ENCODE measurements at regions not wholly inside any gene's neighbourhood (a gene's known extent, or its start where the extent isn't known, plus 50 kb on each side); places are given as distances from the start of the nearest gene placed in this dataset.
A peak's percentile ranks its signal among the peaks of the same experiment; 100 is the strongest.
"Not testable (repeated sequence)": the region's sequence is repeated elsewhere in the genome, so short reads cannot be mapped to it uniquely, and the experiment has no call there.

DNA sequence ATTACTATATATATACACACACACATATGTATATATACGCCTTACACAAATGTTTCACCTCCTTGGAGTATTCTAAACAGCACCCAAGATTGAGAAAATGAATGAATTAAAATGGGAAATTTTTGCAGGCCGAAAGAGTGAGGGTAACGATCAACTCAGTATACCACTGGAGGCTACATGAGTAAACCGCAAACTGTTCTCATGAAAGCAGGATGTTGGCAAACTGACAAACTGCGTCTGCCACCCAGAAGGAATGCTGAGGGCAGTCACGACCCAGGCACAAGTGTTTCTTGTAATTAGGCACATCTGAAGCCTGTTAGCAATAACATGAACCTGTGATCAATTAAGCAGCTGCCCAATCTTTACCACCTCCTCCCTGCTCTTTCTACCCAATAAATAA lies 666.5 kb downstream of the TDRD15 start:
- DNase-seq (ENCODE audit: low spot score): not testable (repeated sequence)

DNA sequence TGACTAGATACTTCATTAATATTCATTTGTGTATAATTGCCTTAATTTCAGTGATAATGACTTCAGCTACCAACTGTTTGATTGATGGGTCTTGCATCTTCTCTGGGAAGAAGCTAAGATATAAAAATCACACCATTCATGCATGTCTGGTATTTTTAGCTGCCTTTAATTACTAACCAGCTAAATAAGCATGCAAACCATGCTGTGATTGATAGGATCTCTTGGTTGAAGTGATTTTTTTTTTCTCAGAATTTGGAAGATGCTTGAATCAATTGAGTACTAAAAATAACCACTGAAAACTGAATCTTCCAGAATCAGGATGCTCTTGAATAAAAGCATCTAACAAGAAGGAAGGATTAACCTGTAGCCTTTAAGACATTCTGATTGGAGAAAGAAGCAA lies 668.8 kb downstream of the TDRD15 start:
- no peak for DNase-seq (ENCODE audit: low spot score)

DNA sequence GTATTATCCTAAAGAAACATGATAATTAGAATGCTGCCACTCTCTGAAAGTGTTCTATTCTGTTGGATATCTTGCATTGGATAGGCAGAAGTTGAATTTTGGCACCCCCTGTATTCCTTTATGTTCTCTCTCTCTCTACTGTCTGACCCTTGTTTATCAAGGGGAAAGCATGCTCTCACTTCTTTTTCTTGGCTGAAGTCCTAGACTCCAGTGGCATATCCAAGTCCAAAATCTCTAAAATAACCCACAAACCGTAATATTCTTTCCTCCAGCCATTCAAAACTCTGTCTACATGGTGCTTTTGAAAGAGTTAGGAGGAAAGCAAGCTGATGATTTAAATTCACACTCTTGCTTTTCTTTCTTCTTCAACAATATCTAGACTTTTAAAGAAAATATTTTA lies 669.7 kb downstream of the TDRD15 start:
- DNase-seq (ENCODE audit: low spot score): no peak

DNA sequence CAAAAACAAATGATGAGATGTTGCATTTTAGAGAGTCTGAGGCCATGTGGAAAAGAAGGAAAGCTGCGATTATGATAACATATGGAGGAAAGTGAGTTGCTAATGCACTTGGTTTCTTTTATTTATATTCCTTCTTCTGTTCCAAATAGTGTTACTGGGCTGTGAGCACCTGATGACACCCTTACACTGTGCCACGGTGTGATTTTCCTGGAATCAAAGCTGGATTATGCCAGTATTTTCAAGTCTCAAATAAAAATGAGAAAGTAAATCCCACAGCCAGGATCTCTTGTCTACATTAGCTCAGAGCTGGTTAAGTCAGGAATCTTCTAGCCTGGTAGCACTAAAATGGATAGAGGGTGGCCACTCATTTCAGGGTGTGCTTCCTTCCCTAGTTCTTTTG lies 670.8 kb downstream of the TDRD15 start:
- DNase-seq (ENCODE audit: low spot score): no peak

DNA sequence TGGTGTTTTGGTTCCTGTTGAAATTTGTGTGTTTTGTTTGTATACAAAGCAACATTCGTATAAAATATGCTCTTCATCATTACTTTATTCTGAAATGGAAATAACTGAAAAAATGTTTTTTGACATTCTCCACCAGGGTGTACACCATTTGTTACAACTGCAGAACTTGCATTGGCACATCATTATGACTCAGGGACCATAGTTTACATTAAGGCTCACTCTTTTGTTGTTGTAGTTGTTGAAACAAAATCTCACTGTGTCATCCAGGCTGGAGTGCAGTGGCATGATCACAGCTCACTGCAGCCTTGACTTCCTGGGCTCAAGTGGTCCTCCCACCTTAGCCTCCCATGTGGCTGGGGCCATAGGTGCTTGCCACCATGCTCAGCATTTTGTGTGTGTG lies 676.6 kb downstream of the TDRD15 start:
- DNase-seq (ENCODE audit: low spot score): no peak

DNA sequence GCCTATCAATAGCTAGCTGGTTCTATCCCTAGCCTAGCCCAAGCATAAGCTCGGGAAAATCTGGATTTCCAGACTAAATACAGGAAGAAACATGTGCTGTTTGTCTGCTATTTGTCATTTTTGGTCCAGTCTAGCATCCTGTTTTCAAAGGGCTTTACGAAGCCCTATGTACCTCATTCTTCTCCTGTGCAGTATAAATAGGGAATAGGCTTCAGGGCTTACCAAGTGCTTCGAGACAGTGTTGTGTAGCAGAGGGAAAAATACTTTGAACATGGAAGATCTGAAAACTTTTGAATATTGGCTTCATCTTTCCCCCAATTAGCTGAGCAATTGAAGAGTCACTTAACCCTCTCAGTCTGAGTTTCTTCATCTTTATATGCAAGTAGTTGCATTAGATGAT lies 679.8 kb downstream of the TDRD15 start:
- DNase-seq (ENCODE audit: low spot score): no peak

DNA sequence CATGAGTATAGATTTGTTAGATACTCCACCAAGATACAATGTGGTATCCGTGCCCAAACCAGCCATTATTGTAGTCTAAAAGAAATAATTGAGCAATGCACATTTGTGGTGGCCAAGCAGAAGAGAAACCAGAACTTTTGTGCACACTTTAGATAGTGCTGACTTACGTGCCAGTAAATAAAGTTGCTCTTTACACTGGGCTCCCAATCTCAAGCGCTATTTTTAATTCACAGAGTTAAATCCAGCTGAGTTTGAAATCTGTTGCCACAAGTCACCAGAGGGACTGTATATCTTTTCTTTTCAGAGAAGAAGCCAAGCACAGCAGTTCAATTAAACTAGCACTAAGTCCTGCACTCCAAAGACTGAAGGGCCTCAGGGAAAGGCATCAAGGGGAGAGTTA lies 680.4 kb downstream of the TDRD15 start:
- no peak for DNase-seq (ENCODE audit: low spot score)

DNA sequence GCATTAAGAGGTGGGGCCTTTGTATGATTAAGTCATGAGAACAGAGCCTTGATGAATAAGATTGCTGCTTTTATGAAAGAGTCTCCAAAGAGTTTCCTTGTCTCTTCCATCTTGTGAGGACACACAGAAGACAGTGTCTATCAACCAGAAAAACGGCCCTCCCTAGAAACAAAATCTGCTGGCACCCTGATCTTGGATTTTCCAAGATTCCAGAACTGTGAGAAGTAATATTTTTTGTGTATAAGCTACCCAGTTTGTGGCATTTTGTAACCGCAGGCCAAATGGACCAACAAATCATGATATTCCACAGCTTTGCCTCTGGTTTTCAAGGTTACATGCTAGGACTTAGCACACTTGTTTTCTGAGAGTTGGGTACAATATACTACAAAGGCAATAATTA lies 687.8 kb downstream of the TDRD15 start:
- DNase-seq (ENCODE audit: low spot score): no peak

DNA sequence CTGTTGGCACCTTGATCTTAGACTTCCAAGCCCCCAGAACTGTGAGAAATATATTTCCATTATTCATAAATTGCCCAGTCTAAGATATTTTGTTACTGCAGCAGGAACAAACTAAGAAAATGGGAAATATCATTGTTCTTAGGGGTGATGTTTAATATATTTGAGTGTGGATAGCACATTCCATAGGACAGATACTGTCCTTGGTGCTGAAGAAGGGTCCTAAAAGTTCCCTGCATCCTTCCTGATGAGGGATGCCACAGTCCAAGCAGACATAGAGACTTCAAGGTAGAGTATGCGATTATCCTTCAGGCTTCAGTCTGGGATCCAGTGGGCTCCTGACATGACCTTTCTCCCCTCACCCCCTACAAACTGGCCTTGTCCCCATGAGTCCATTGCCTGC lies 689.0 kb downstream of the TDRD15 start:
- no peak for DNase-seq (ENCODE audit: low spot score)

DNA sequence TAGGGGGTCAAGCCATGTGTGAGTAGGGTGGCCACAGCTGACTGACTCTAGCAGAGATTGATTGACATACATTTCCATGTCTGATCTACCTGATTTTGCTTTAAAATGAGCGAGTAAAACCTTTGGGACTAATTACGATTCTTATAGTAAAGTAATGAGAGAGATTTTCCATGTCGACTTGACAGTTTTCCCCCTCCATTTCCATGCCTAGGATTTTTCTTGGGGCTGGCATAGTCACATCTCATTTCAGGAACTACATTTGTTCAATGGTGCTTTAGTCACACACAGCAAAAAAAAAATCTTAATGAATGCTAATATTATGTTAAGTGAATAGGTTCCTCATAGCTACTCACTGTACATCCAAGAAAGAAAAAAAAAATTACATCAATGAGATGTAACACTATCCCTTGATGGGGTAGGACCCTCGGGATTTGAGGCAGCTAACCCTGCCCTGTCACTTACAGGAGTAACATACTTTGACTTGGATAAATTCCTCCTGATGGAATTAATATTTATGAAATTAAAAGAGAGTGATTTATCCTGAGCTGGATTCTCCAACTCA lies 690.9 kb downstream of the TDRD15 start:
- DNase-seq (ENCODE audit: low spot score): no peak

DNA sequence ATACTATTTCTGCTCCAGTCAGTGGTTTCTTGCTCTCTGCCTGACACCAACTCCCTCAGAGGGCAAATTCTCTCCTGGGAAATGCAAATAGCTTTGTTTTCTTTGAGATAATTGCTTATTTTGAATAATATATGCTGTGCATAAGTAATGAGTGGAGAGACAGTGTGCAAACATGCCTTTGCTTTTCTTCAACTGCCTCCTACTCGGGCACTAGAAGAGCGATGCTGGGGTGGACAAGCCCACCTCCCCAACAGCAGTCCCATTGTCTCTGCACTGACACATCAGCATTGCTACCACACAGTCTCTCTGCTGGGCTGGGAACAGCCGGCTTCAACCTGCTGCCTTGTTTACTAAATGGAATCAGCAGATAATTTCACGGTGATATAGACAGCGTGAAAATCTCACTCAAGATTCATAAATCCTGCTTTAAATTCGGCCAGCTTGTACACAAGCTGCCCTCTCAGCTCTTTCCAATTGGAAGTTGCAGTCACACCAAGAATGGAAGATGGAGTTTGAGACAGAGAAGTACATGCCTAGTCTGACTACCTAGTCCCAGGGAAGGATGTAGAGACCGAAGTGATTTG lies 694.5 kb downstream of the TDRD15 start:
- DNase-seq (ENCODE audit: low spot score): no peak

DNA sequence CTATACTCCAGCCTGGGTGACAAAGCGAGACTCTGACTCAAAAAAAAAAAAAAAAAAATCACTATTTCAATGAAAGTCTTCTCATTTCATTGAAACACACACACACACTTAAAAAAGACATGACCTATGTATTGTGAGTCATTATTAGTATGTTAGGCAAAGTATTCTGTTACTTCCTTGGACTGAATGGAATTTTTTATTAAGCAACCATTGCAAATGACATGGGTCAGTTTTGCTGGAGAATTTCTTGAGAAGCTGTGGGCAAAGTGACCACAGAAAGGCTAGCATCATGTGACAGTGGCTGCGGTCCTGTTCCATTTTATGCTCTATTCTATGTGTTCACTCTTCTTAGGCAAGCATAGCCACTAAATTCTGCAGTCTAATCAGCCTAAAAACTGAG lies 695.7 kb downstream of the TDRD15 start:
- peak; percentile 20 for DNase-seq (ENCODE audit: low spot score)

DNA sequence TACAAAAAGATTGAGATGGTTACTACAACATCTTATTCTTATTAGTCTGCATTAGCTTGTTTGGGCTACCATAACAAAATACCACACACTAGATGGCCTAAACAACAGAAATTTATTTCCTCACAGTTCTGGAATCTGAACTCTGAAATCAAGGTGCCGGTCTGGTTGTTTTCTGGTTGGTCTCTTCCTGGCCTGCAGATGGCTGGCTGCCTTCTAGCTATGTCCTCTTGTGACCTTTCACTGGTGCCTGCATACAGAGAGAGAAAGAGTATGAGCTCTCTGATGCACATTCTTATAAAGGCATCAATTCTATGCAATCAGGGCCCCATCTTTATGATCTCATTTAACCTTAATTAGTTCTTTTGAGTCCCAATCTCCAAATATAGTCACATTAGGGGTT lies 696.5 kb downstream of the TDRD15 start:
- DNase-seq (ENCODE audit: low spot score): peak; percentile 14

DNA sequence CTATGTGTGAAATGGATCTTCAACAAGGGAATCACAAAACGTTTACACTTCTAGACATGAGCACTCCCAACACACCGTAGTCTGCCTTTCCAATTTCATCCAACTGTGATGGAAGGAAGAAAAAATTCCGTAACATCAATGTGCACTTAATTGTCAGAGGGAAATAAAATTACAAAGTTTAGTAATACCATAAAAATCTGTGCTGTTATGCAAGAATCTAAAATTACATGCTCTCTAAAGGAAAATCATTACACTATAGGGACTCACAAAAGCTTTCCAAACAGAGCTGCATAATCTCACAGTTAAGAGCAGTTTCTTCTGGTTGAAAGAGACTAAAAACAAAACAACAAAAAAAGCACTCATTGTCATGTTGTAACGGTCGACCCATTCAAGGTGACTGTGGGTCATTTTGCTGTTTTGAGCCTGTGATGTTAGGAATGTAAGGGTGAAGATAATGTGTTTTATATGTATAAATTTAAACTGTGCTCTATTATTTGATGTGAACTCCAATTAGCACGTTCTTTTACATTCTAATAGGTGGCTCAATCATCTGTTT lies 698.0 kb downstream of the TDRD15 start:
- DNase-seq (ENCODE audit: low spot score): no peak

DNA sequence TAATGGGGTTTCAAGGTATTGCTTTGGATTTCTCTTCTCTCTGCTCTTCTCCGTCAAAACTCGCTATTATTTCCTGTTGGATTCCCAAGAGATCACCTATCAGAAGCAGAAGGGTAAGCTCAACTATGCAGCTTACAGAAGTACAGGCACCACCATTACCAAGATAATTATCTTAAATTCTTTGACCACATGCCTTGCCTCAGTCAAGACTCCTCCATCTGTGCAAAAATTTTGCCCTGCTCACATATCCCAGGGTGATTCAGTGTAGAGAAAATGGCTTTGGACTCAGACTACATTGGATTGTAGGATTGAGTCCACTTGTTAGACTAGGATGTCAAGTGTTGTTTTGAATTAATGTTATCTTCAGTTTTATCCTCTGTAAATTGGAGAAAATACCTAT lies 698.7 kb downstream of the TDRD15 start:
- no peak for DNase-seq (ENCODE audit: low spot score)

DNA sequence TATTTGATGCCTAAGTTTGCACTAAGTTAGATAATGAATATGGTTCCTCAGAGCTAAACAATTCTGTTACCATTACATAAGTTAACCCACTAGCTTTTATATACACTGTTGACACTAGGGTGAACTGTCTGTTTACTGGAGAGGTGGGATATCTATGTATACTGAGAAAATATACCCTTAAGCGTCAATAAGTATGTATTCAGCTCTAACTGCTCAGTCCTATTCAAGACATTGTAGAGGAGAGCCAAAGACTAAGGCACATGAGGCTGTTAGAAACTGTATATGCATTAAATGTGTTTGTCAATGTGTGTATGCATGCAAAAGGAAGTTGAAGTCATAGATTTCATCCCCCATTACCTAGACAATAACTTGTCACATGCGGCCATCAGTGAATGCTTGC lies 710.0 kb downstream of the TDRD15 start:
- no peak for DNase-seq (ENCODE audit: low spot score)

DNA sequence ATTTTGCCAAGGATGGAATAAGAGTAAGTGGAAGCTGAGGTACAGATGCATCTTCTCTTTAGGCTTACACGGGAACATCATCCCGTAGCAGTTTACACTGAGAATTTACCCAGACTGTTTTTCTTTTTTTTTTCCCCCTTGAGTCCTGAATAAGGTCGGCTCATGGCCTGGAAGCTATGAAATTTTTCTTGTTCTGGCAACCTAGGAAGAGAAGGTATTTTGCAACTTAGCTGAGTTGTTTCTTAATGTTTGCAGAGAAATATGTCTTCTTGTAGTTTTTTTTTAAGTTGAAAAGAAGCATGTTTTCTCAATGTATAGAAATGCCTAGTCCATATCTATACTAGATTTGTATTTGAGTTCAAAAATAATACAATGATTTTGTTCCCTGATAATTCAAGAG lies 712.5 kb downstream of the TDRD15 start:
- no peak for DNase-seq (ENCODE audit: low spot score)

DNA sequence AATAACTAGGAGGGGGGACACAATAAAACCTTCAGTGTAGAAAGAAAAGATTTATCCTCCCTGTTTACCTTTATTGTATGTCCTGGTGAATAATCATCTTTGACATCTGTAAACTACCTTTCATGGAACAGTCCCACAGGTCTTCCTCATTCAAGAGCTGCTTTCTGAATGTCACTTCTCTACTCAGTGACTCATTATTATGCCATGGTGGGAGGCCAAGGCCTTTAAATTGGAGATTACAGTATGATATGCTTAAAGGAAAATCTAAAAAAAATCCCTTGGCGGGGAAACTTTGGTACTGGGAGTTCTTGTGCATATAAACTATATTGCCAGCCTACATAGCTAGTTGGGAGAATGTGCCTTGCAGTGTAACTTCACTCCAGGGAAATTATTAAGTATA lies 713.0 kb downstream of the TDRD15 start:
- no peak for DNase-seq (ENCODE audit: low spot score)

DNA sequence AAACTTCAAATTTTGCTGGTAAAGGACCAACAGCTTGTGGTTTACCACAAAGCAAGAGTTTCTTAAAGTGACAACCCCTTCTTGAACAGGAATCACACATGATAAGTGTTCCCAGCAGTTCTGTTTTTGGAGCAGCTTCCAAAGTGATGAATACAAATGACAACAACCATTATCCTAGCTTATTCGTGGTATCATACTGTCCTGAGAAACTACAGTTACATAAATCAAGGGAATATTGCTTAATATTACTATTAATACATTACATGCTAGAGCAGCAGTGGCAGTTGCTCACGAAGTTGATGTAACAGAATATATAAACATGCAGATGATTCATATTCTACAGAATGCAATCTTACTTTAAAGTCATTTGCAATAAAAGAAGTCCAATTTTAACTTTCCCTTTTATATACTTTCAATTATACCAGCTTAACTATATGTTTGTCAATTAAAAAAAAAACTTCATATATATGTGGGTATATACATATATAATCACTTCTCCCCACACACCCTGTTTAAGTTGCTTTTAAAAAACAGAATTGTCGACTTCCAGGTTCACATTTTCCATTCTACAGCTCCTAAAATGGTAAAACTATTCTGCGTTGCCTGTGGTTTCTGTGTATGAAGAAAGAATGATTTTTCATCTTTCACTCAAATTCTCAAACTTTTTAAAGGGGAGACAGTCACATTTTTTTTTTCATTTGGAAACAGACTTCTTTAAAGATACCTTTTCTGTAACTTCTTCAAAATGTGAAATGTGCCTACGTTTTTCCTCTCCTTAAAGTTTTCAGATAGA lies 713.6 kb downstream of the TDRD15 start:
- peak; percentile 23 for DNase-seq (ENCODE audit: low spot score)

DNA sequence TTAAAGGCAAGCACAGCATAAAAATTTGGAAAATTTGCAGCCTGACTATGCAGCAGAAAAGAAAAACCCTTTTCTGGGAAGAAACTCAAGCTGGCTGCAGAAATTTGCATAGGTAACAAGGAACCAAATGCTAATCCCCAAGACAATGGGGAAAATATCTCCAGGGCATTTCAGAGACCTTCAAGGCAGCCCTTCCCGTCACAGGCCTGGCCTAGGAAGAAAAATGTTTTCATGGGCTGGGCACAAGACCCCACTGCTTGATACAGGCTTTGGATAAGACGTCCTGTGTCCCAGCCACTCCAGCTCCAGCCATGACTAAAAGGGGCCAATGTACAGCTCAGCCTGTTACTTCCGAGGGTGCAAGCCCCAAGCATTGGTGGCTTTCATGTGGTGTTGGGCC lies 717.6 kb downstream of the TDRD15 start:
- DNase-seq (ENCODE audit: low spot score): no peak

DNA sequence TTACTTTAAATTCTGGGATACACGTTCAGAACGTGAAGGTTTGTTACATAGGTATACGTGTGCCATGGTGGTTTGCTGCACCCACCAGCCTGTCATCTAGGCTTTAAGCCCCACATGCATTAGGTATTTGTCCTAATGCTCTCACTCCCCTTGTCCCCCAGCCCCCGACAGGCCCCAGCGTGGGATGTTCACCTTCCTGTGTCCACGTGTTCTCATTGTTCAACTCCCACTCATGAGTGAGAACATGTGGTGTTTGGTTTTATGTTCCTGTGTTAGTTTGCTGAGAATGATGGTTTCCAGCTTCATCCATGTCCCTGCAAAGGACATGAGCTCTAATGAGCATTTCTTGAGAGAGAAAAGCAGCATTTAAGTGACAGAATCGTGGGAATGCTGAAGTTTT lies 726.6 kb downstream of the TDRD15 start:
- not testable (repeated sequence) for DNase-seq (ENCODE audit: low spot score)

DNA sequence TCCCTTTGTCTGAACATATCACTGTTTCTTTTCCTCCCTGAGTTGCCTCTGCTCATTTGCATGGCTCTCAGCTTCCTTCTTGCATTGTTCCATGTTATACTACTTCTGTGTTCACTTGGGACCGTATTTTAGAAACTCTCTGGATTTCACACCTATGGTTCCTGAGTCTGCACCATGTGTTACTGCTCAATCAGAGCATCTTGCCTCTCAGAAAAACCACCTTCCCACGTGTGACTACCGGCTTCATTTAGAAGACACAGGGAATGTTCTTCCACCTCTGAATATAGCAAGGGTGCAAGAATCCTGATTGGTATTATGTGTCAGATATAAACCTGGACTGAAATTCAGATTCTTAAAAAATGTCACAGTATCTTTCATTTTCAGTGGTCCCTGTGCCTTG lies 731.2 kb downstream of the TDRD15 start:
- no peak for DNase-seq (ENCODE audit: low spot score)

DNA sequence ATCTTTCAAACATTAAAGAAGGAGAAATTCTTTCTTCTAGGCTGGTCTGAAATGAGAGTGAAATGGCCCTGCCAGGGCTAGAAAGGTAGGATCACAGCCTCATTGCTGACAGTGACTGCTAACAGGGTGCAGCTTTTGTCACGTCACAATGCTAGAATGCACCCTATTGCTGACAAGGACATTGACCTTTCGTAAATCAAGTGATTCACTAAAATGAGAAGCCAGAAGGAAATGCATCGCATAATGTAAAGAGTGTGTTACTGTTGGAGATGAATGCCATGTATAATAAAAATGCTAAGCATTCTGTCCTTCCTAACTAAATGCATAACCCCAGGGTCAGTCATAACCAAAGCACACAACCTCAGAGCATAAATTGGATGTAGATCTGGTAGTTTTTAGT lies 732.9 kb downstream of the TDRD15 start:
- DNase-seq (ENCODE audit: low spot score): no peak

Measured in AG08396 (cell line).